ENCODE measurements at regions not wholly inside any gene's neighbourhood (a gene's known extent, or its start where the extent isn't known, plus 50 kb on each side); places are given as distances from the start of the nearest gene placed in this dataset.

DNA sequence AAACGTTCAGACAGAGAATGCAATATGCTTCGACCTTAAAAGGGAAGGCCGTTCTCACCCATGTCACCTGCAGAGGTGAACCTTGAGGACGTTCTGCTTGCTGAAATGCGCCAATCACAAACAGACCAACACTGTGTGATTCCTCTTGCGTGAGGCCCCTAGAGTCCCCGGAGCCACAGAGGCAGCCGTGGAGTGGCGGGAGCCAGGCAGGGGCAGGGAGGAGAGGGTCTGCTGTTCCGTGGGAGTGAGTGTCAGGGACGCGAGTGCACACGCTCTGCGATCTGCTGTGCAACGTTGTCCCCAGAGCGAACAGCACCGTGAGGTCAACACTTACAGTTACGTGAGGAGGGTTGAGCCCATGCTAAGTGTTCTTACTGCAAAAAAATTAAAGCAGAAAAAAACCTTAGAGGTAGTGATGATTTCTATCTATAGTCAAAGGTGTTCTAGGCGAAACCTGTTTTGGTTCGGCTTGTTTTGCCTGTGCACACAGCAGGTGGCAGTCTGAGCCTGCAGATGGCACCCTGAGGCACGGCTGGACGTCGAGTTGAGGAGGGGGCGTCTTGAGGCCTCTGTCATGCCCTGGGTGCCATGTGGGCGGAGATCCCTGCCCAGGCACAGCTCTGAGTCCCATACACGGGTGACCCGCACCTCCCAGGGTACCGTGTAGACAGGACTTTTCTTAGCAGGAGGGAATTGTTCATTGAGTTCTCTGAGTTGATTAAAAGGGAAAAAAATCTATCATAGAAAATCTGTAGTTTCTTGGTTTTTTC lies 71.7 kb upstream of the FRMD1 start:
- Mint-ChIP-seq H3K27ac (no peak overlapping the region), H3K4me1 (no peaks in the 10 kb centered on the region), H3K27me3 (ENCODE audit: low read depth in 3 of 3) (peaks cover 0 to 7% (median 2%) of the 10 kb centered on the region in 3 donors), H3K9me3 (no peaks in the 10 kb centered on the region), H3K4me3 (no peak overlapping the region), H3K36me3 (no peaks in the 10 kb centered on the region)
- H3K79me2 ChIP-seq (ENCODE audit: insufficient read depth, low read length) = no peaks in the 10 kb centered on the region
- no peak overlapping the region for H3K27ac ChIP-seq (ENCODE audit: low read depth in 1 of 2, low read length in 2 of 2)
- no peak overlapping the region for H3K9ac ChIP-seq (ENCODE audit: insufficient read depth, low read length, poor library complexity, severe bottlenecking)
- WGBS (ENCODE audit: insufficient coverage) = 67% methylated on average over 23 of the region's 28 CpGs
- TF ChIP-seq, protein P1, sequence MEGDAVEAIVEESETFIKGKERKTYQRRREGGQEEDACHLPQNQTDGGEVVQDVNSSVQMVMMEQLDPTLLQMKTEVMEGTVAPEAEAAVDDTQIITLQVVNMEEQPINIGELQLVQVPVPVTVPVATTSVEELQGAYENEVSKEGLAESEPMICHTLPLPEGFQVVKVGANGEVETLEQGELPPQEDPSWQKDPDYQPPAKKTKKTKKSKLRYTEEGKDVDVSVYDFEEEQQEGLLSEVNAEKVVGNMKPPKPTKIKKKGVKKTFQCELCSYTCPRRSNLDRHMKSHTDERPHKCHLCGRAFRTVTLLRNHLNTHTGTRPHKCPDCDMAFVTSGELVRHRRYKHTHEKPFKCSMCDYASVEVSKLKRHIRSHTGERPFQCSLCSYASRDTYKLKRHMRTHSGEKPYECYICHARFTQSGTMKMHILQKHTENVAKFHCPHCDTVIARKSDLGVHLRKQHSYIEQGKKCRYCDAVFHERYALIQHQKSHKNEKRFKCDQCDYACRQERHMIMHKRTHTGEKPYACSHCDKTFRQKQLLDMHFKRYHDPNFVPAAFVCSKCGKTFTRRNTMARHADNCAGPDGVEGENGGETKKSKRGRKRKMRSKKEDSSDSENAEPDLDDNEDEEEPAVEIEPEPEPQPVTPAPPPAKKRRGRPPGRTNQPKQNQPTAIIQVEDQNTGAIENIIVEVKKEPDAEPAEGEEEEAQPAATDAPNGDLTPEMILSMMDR (IDR thresholded peaks at IDR 0.05) = no peak
- no peak overlapping the region for H3K4me3 ChIP-seq (replicated peaks in 1 of 3; ENCODE audit: low read depth in 2 of 3, low read length in 3 of 3)
- intact Hi-C loops (cut with micrococcal nuclease) = no loop called here
- no peak overlapping the region for H2AFZ ChIP-seq (ENCODE audit: insufficient read depth, low read depth, low read length, poor library complexity, severe bottlenecking)
- H3K36me3 ChIP-seq (replicated peaks in 1 of 2; ENCODE audit: control insufficient read depth in 1 of 2, insufficient read depth in 2 of 2, low read length in 2 of 2) = no peaks in the 10 kb centered on the region
- no peak for DNase-seq
- no peaks in the 10 kb centered on the region for H3K4me1 ChIP-seq (ENCODE audit: control insufficient read depth in 1 of 2, insufficient read depth in 2 of 2, low read length in 2 of 2)
- H3K4me2 ChIP-seq (replicated peaks; ENCODE audit: extremely low read depth, low read length, poor library complexity, severe bottlenecking) = no peak overlapping the region
- H3K27me3 ChIP-seq (ENCODE audit: control insufficient read depth in 2 of 2, insufficient read depth in 2 of 2, low read length in 2 of 2) = no peaks in the 10 kb centered on the region
- no peaks in the 10 kb centered on the region for H4K20me1 ChIP-seq (ENCODE audit: insufficient read depth, low read length)
- no peaks in the 10 kb centered on the region for H3K9me3 ChIP-seq (replicated peaks in 1 of 2; ENCODE audit: control insufficient read depth in 1 of 2, insufficient read depth in 1 of 2, low read length in 2 of 2)

DNA sequence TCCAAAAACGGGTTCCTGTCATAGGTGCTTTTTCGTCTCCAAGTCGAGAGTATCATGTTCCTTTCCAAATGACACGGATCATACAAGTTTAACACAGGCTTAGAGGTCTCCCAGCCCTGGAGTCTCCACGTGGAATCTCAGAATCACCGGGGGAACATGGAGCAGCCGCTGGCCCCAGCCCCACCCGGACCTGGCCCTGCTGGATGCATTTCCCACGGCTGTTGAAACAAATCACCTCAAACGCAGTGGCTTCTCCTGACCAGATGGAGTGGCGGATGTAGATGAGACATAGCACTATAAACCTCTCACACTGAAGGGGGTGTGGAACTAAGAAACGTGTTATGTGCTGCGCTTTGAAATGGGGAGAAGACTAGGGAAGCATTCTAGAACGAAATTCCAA lies 70.0 kb upstream of the FRMD1 start:
- Histone ChIP-seq H3K27me3 (ENCODE audit: control insufficient read depth in 2 of 2, insufficient read depth in 2 of 2, low read length in 2 of 2) (no peaks in the 10 kb centered on the region), H3K4me3 (replicated peaks in 1 of 3; ENCODE audit: low read depth in 2 of 3, low read length in 3 of 3) (no peak overlapping the region), H3K4me2 (replicated peaks; ENCODE audit: extremely low read depth, low read length, poor library complexity, severe bottlenecking) (no peak overlapping the region), H3K9ac (ENCODE audit: insufficient read depth, low read length, poor library complexity, severe bottlenecking) (no peak overlapping the region), H3K36me3 (replicated peaks in 1 of 2; ENCODE audit: control insufficient read depth in 1 of 2, insufficient read depth in 2 of 2, low read length in 2 of 2) (no peaks in the 10 kb centered on the region), H3K27ac (ENCODE audit: low read depth in 1 of 2, low read length in 2 of 2) (no peak overlapping the region), H3K9me3 (replicated peaks in 1 of 2; ENCODE audit: control insufficient read depth in 1 of 2, insufficient read depth in 1 of 2, low read length in 2 of 2) (no peaks in the 10 kb centered on the region), H3K79me2 (ENCODE audit: insufficient read depth, low read length) (no peaks in the 10 kb centered on the region), H3K4me1 (ENCODE audit: control insufficient read depth in 1 of 2, insufficient read depth in 2 of 2, low read length in 2 of 2) (no peaks in the 10 kb centered on the region), H2AFZ (ENCODE audit: insufficient read depth, low read depth, low read length, poor library complexity, severe bottlenecking) (no peak overlapping the region), H4K20me1 (ENCODE audit: insufficient read depth, low read length) (no peaks in the 10 kb centered on the region)
- intact Hi-C loops (cut with micrococcal nuclease) = no loop called here
- no peak for DNase-seq
- Mint-ChIP-seq H3K27ac (no peak overlapping the region), H3K9me3 (no peaks in the 10 kb centered on the region), H3K27me3 (ENCODE audit: low read depth in 3 of 3) (peaks cover 0 to 7% (median 3%) of the 10 kb centered on the region in 3 donors), H3K36me3 (no peaks in the 10 kb centered on the region), H3K4me1 (no peaks in the 10 kb centered on the region), H3K4me3 (no peak overlapping the region)
- WGBS (ENCODE audit: insufficient coverage) = 85% methylated on average over 8 of the region's 14 CpGs
- TF ChIP-seq, protein P1 (IDR thresholded peaks at IDR 0.05) = no peak

Measured in CD14-positive monocyte (primary cell).